Neural progenitor cell (in vitro differentiated cells): ENCODE measurements at regions not wholly inside any gene's neighbourhood (a gene's known extent, or its start where the extent isn't known, plus 50 kb on each side); places are given as distances from the start of the nearest gene placed in this dataset.

Source experiments
- DNase-seq: peaks from one replicate; pipeline ENCODE4 v3.0.0-alpha.2; 2016; ENCODE audit warnings: low spot score
- H2AFZ ChIP-seq: fragments of 200-600 bp; sonication (generic); replicated peaks from 2 replicates; pipeline ENCODE4 v1.6.1; 2016; ENCODE audit warnings: antibody characterized with exemption
- H3F3A ChIP-seq: fragments of 200-600 bp; sonication (generic); 2 replicates; pipeline ENCODE4 v1.6.1; 2016; ENCODE audit warnings: antibody characterized with exemption, low read depth
- H3K27ac ChIP-seq: fragments of 200-600 bp; sonication (generic); 2 replicates; pipeline ENCODE4 v1.5.1; 2016; ENCODE audit warnings: mild to moderate bottlenecking
- H3K27me3 ChIP-seq: fragments of 200-600 bp; sonication (generic); 2 replicates; pipeline ENCODE4 v1.6.1; 2016; ENCODE audit warnings: mild to moderate bottlenecking, moderate library complexity
- H3K36me3 ChIP-seq: fragments of 200-600 bp; sonication (generic); 2 replicates; pipeline ENCODE4 v1.5.1; 2016
- H3K4me1 ChIP-seq: fragments of 200-600 bp; sonication (generic); 2 replicates; pipeline ENCODE4 v1.6.1; 2016; ENCODE audit warnings: mixed run types
- H3K4me2 ChIP-seq: fragments of 200-600 bp; sonication (generic); 2 replicates; pipeline ENCODE4 v1.6.1; 2016
- H3K4me3 ChIP-seq: fragments of 200-600 bp; sonication (generic); 2 replicates; pipeline ENCODE4 v1.5.1; 2016
- H3K79me2 ChIP-seq: fragments of 200-600 bp; sonication (generic); 2 replicates; pipeline ENCODE4 v1.6.1; 2016; ENCODE audit warnings: low read depth
- H3K9ac ChIP-seq: fragments of 200-600 bp; sonication (generic); 2 replicates; pipeline ENCODE4 v1.6.1; 2016
- H3K9me3 ChIP-seq: fragments of 200-600 bp; sonication (generic); 2 replicates; pipeline ENCODE4 v1.5.1; 2016; ENCODE audit warnings: low read depth
- H4K20me1 ChIP-seq: fragments of 200-600 bp; sonication (generic); 2 replicates; pipeline ENCODE4 v1.6.1; 2016; ENCODE audit warnings: low read depth
- H3K27ac Mint-ChIP-seq: 3 replicates; pipeline ENCODE4 v1.8.0; 2021; ENCODE audit warnings: mixed read lengths
- H3K27me3 Mint-ChIP-seq: 2 replicates; pipeline ENCODE4 v1.8.0; 2022; ENCODE audit warnings: low read depth, mild to moderate bottlenecking, inconsistent platforms, moderate library complexity, mixed read lengths; ENCODE audit not compliant: insufficient read depth
- H3K36me3 Mint-ChIP-seq: 3 replicates; pipeline ENCODE4 v1.8.0; 2021; ENCODE audit warnings: mixed read lengths
- H3K4me1 Mint-ChIP-seq: 3 replicates; pipeline ENCODE4 v1.8.0; 2021; ENCODE audit warnings: mixed read lengths
- H3K4me3 Mint-ChIP-seq: 3 replicates; pipeline ENCODE4 v1.8.0; 2021; ENCODE audit warnings: mild to moderate bottlenecking, moderate library complexity, mixed read lengths
- H3K9me3 Mint-ChIP-seq: 3 replicates; pipeline ENCODE4 v1.8.0; 2020; ENCODE audit warnings: mixed read lengths
- CTCF ChIP-seq: fragments of 200-600 bp; sonication (generic); IDR thresholded peaks from 2 replicates; pipeline ENCODE4 v1.5.1; 2017; ENCODE audit warnings: antibody characterized with exemption, mild to moderate bottlenecking
- EZH2 ChIP-seq: fragments of 200-600 bp; sonication (generic); IDR thresholded peaks from 2 replicates; pipeline ENCODE4 v1.6.1; 2017; ENCODE audit warnings: antibody characterized with exemption, mild to moderate bottlenecking, moderate library complexity
- EZH2phosphoT487 ChIP-seq: fragments of 200-600 bp; sonication (generic); IDR thresholded peaks from 2 replicates; pipeline ENCODE4 v1.6.1; 2017; ENCODE audit warnings: antibody characterized with exemption

- Histone ChIP-seq H3K9ac (no peak overlapping the region), H3K27me3 (no peaks in the 10 kb centered on the region), H3K36me3 (no peaks in the 10 kb centered on the region), H3F3A (no peaks in the 10 kb centered on the region), H3K79me2 (no peaks in the 10 kb centered on the region), H2AFZ (no peak overlapping the region), H4K20me1 (no peaks in the 10 kb centered on the region), H3K4me1 (peaks cover 3% of the 10 kb centered on the region), H3K4me2 (no peak overlapping the region), H3K27ac (no peak overlapping the region), H3K4me3 (no peak overlapping the region), H3K9me3 (no peaks in the 10 kb centered on the region)
- no peak for DNase-seq
- Mint-ChIP-seq H3K4me1 (no peaks in the 10 kb centered on the region), H3K27ac (no peak overlapping the region), H3K36me3 (no peaks in the 10 kb centered on the region), H3K27me3 (no peaks in the 10 kb centered on the region), H3K9me3 (no peaks in the 10 kb centered on the region), H3K4me3 (no peak overlapping the region)
- no peak for TF ChIP-seq EZH2phosphoT487
- TF ChIP-seq CTCF, result no peak
- no peak for TF ChIP-seq EZH2
Observed at GRCh38 chr17:71325117-71325516, 795.7 kb upstream of the SOX9 start.

GRCh38 chr17:71325886-71326285, 794.9 kb upstream of the SOX9 start:
- TF ChIP-seq EZH2phosphoT487 (no peak), EZH2 (no peak), CTCF (no peak)
- Histone ChIP-seq H3F3A (no peaks in the 10 kb centered on the region), H2AFZ (no peak overlapping the region), H3K79me2 (no peaks in the 10 kb centered on the region), H3K9me3 (no peaks in the 10 kb centered on the region), H3K4me2 (no peak overlapping the region), H3K4me1 (peaks cover 3% of the 10 kb centered on the region), H3K27me3 (no peaks in the 10 kb centered on the region), H3K4me3 (no peak overlapping the region), H3K27ac (no peak overlapping the region), H4K20me1 (no peaks in the 10 kb centered on the region), H3K36me3 (no peaks in the 10 kb centered on the region), H3K9ac (no peak overlapping the region)
- H3K36me3 Mint-ChIP-seq, result no peaks in the 10 kb centered on the region
- DNase-seq, result no peak
- no peak overlapping the region for H3K27ac Mint-ChIP-seq
- no peaks in the 10 kb centered on the region for H3K9me3 Mint-ChIP-seq
- no peaks in the 10 kb centered on the region for H3K27me3 Mint-ChIP-seq
- H3K4me3 Mint-ChIP-seq, result no peak overlapping the region
- H3K4me1 Mint-ChIP-seq, result no peaks in the 10 kb centered on the region

- H3K27ac ChIP-seq, result no peak overlapping the region
- H3K79me2 ChIP-seq, result no peaks in the 10 kb centered on the region
- peaks cover 3% of the 10 kb centered on the region for H3K4me1 ChIP-seq
- Mint-ChIP-seq H3K4me3 (no peak overlapping the region), H3K27ac (no peak overlapping the region), H3K4me1 (no peaks in the 10 kb centered on the region), H3K36me3 (no peaks in the 10 kb centered on the region), H3K9me3 (no peaks in the 10 kb centered on the region), H3K27me3 (no peaks in the 10 kb centered on the region)
- no peak overlapping the region for H2AFZ ChIP-seq
- no peak overlapping the region for H3K4me3 ChIP-seq
- no peak for TF ChIP-seq EZH2
- no peak for TF ChIP-seq EZH2phosphoT487
- no peaks in the 10 kb centered on the region for H3K27me3 ChIP-seq
- no peaks in the 10 kb centered on the region for H4K20me1 ChIP-seq
- no peak overlapping the region for H3K4me2 ChIP-seq
- no peaks in the 10 kb centered on the region for H3K9me3 ChIP-seq
- no peaks in the 10 kb centered on the region for H3F3A ChIP-seq
- no peaks in the 10 kb centered on the region for H3K36me3 ChIP-seq
- no peak overlapping the region for H3K9ac ChIP-seq
- no peak for DNase-seq
Observed at GRCh38 chr17:71327376-71328059, 793.3 kb upstream of the SOX9 start.

- Histone ChIP-seq H3K79me2 (no peaks in the 10 kb centered on the region), H4K20me1 (no peaks in the 10 kb centered on the region), H3K9me3 (no peaks in the 10 kb centered on the region), H2AFZ (no peak overlapping the region), H3K9ac (no peak overlapping the region), H3K27me3 (no peaks in the 10 kb centered on the region), H3F3A (no peaks in the 10 kb centered on the region), H3K4me1 (peaks cover 3% of the 10 kb centered on the region), H3K36me3 (no peaks in the 10 kb centered on the region), H3K4me3 (no peak overlapping the region), H3K4me2 (no peak overlapping the region), H3K27ac (no peak overlapping the region)
- Mint-ChIP-seq H3K36me3 (no peaks in the 10 kb centered on the region), H3K27me3 (no peaks in the 10 kb centered on the region), H3K4me1 (peaks cover 5% of the 10 kb centered on the region), H3K4me3 (no peak overlapping the region), H3K9me3 (no peaks in the 10 kb centered on the region), H3K27ac (no peak overlapping the region)
- TF ChIP-seq EZH2, result no peak
- no peak for TF ChIP-seq CTCF
- no peak for TF ChIP-seq EZH2phosphoT487
- no peak for DNase-seq
Observed at GRCh38 chr17:71329310-71330098, 791.3 kb upstream of the SOX9 start.
